Calu3 (cell line): ENCODE measurements at regions not wholly inside any gene's neighbourhood (a gene's known extent, or its start where the extent isn't known, plus 50 kb on each side); places are given as distances from the start of the nearest gene placed in this dataset.

Source experiments
- BruUV-seq: library from RNA; stranded (reverse); fragments of 400-500 nt; replicated peaks from 2 replicates; lab custom pipeline; 2021; lab: Mats Ljungman, UMichigan
- CTCF ChIA-PET: fragments of 300-600 bp; sonication (Branson Sonifier 250); formaldehyde crosslinking; loops from one replicate; lab custom pipeline; 2022; ENCODE audit warnings: antibody characterized with exemption; lab: Charles Lee
- DNase-seq: peaks from one replicate; pipeline ENCODE4 v3.0.0; 2022
- H3K27ac Mint-ChIP-seq: one replicate; pipeline ENCODE4 v1.8.0; 2022; ENCODE audit warnings: mixed read lengths; ENCODE audit not compliant: unreplicated experiment
- H3K27me3 Mint-ChIP-seq: one replicate; pipeline ENCODE4 v1.8.0; 2022; ENCODE audit warnings: mixed read lengths; ENCODE audit not compliant: unreplicated experiment
- H3K36me3 Mint-ChIP-seq: one replicate; pipeline ENCODE4 v1.8.0; 2022; ENCODE audit warnings: mild to moderate bottlenecking, moderate library complexity, mixed read lengths; ENCODE audit not compliant: insufficient read depth, unreplicated experiment
- H3K4me1 Mint-ChIP-seq: one replicate; pipeline ENCODE4 v1.8.0; 2022; ENCODE audit warnings: mild to moderate bottlenecking, low read depth, mixed read lengths; ENCODE audit not compliant: unreplicated experiment
- H3K4me3 Mint-ChIP-seq: one replicate; pipeline ENCODE4 v1.8.0; 2022; ENCODE audit warnings: mild to moderate bottlenecking, low read depth, moderate library complexity, mixed read lengths; ENCODE audit not compliant: unreplicated experiment
- H3K9me3 Mint-ChIP-seq: one replicate; pipeline ENCODE4 v1.8.0; 2022; ENCODE audit warnings: low read depth, mixed read lengths; ENCODE audit not compliant: unreplicated experiment
- intact Hi-C: fragments of 100-400 bp; cut with micrococcal nuclease; formaldehyde crosslinking; loops from one replicate; pipeline ENCODE4 v1.10.0; 2022; ENCODE audit not compliant: unreplicated experiment
- TF ChIP-seq, protein P1 (sequence below): fragments of 200-600 bp; IDR thresholded peaks from one replicate; pipeline ENCODE4 v1.8.0; 2022; ENCODE audit warnings: antibody characterized with exemption; ENCODE audit not compliant: unreplicated experiment

GRCh38 chr15:38756441-38756840, 191.8 kb upstream of the RASGRP1 start:
- TF ChIP-seq, protein P1, sequence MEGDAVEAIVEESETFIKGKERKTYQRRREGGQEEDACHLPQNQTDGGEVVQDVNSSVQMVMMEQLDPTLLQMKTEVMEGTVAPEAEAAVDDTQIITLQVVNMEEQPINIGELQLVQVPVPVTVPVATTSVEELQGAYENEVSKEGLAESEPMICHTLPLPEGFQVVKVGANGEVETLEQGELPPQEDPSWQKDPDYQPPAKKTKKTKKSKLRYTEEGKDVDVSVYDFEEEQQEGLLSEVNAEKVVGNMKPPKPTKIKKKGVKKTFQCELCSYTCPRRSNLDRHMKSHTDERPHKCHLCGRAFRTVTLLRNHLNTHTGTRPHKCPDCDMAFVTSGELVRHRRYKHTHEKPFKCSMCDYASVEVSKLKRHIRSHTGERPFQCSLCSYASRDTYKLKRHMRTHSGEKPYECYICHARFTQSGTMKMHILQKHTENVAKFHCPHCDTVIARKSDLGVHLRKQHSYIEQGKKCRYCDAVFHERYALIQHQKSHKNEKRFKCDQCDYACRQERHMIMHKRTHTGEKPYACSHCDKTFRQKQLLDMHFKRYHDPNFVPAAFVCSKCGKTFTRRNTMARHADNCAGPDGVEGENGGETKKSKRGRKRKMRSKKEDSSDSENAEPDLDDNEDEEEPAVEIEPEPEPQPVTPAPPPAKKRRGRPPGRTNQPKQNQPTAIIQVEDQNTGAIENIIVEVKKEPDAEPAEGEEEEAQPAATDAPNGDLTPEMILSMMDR = no peak
- Mint-ChIP-seq H3K4me1 (peaks cover 12% of the 10 kb centered on the region), H3K9me3 (no peaks in the 10 kb centered on the region), H3K4me3 (no peak overlapping the region), H3K27ac (no peak overlapping the region), H3K27me3 (no peaks in the 10 kb centered on the region), H3K36me3 (no peaks in the 10 kb centered on the region)
- DNase-seq = no peak
- BruUV-seq = no TSS peak
- intact Hi-C loops = no loop called here
- CTCF ChIA-PET = interaction anchor here (0.6 kb wide), 1 partner anchor 569 kb away, joined by 3 read pairs; no protein-coding TSS in a partner anchor

DNA sequence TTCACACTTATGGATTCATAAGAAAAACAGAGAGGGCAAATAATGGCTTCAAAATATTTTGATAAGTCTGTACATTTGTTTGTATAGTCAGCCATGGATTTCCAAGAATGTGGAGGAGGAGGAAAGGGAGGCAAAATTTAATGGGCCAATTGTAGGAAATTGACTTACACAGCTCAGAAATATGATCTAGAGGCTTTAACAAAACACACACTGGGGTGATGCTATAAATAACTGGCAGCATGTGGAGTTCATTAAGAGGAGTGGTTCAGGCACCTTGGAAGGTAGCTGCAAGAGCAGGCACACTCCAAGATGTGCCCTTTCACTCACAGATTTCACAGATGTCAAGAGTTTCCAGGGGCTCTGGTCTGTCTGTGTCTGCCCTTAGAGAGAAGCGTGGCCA, 193.4 kb upstream of the RASGRP1 start:
- no peak for DNase-seq
- CTCF ChIA-PET = interaction anchor here (0.6 kb wide), 1 partner anchor 248 kb away, joined by 4 read pairs; no protein-coding TSS in a partner anchor
- H3K9me3 Mint-ChIP-seq = no peaks in the 10 kb centered on the region
- H3K27ac Mint-ChIP-seq = no peak overlapping the region
- TF ChIP-seq, protein P1 = no peak
- no peak overlapping the region for H3K4me3 Mint-ChIP-seq
- no peaks in the 10 kb centered on the region for H3K36me3 Mint-ChIP-seq
- peaks cover 12% of the 10 kb centered on the region for H3K4me1 Mint-ChIP-seq
- BruUV-seq = no TSS peak
- H3K27me3 Mint-ChIP-seq = no peaks in the 10 kb centered on the region
- intact Hi-C loops = no loop called here

GRCh38 chr15:38761681-38762080, 197.1 kb upstream of the RASGRP1 start:
- no peak for DNase-seq
- no TSS peak for BruUV-seq
- TF ChIP-seq, protein P1 = no peak
- CTCF ChIA-PET = no interaction called here
- Mint-ChIP-seq H3K36me3 (no peaks in the 10 kb centered on the region), H3K9me3 (no peaks in the 10 kb centered on the region), H3K4me3 (no peak overlapping the region), H3K4me1 (peaks cover 12% of the 10 kb centered on the region), H3K27me3 (no peaks in the 10 kb centered on the region), H3K27ac (no peak overlapping the region)
- intact Hi-C loops = no loop called here

DNA sequence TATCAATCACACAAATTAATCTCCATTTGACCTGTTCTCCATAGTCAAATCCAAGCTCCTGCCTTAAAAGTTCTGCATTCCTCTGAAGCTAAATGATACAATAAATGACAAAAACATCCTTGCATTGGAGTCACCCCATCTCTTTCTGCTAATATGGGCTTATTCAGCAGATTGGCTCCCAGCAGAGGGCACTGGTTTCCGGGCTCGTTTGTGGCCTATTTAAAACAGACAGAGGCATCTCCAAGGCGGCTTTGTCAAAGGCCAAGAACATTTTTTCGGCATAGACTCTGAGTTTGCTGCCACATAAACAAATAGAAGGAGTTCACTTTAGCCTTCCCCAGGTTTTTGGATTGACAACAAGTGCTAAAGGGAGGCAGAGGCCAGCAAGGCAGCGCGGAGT, 204.4 kb upstream of the RASGRP1 start:
- Mint-ChIP-seq H3K9me3 (no peaks in the 10 kb centered on the region), H3K27me3 (peaks cover 21% of the 10 kb centered on the region), H3K4me1 (no peaks in the 10 kb centered on the region), H3K36me3 (no peaks in the 10 kb centered on the region), H3K27ac (no peak overlapping the region), H3K4me3 (no peak overlapping the region)
- DNase-seq = no peak
- intact Hi-C loops = no loop called here
- no TSS peak for BruUV-seq
- TF ChIP-seq, protein P1 = no peak
- CTCF ChIA-PET = no interaction called here
